ENCODE measurements at regions not wholly inside any gene's neighbourhood (a gene's known extent, or its start where the extent isn't known, plus 50 kb on each side); places are given as distances from the start of the nearest gene placed in this dataset.

DNA sequence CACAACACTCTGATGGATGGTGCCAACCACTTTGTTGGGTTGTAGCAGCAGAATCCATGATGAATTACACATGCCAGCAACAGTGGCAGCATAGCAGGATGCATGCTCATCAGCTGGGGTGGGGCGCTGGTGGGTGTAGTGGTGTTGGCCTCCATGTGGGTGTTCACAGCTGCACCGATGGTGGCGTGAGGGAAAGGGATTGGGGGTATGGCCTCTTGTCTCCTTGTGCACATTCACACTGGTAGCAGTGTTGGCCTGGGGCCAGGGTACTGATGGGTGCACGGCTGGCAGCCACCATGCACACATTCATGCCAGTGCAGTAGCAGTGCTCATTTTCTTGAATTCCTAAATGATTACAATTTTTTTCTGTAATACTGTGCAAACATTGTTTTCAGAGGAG is 2748.8 kb upstream of the PCDH20 start:
- TF ChIP-seq, protein P1, sequence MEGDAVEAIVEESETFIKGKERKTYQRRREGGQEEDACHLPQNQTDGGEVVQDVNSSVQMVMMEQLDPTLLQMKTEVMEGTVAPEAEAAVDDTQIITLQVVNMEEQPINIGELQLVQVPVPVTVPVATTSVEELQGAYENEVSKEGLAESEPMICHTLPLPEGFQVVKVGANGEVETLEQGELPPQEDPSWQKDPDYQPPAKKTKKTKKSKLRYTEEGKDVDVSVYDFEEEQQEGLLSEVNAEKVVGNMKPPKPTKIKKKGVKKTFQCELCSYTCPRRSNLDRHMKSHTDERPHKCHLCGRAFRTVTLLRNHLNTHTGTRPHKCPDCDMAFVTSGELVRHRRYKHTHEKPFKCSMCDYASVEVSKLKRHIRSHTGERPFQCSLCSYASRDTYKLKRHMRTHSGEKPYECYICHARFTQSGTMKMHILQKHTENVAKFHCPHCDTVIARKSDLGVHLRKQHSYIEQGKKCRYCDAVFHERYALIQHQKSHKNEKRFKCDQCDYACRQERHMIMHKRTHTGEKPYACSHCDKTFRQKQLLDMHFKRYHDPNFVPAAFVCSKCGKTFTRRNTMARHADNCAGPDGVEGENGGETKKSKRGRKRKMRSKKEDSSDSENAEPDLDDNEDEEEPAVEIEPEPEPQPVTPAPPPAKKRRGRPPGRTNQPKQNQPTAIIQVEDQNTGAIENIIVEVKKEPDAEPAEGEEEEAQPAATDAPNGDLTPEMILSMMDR (IDR thresholded peaks at IDR 0.05; ENCODE audit: extremely low read depth, insufficient read depth, missing control alignments), result no peak
- in situ Hi-C loops (cut with MboI; ENCODE audit: low pct_unique_long_range_greater_than_20kb, low sequenced_read_pairs, unreplicated experiment), result no loop called here
- no peak for DNase-seq (ENCODE audit: low spot score)

DNA sequence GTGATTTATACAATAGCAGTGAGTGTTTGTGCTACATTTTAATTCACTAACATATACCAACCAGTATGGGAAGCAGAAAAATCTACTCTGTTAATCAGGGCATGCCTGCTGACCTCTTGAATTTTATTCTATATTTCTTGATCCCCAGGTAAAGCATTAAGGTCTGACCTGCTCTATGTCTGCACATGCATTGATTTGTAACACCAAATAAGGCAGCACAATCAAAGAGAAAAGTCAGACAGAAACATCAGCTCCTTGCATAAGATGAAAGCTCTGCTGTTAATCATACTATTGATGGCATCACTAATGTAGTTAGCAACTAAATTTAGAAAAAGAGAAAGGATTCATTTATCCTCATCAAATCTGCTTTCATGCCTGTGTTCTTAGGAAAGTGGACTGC is 2744.8 kb upstream of the PCDH20 start:
- no peak for DNase-seq (ENCODE audit: low spot score)
- TF ChIP-seq, protein P1 (IDR thresholded peaks at IDR 0.05; ENCODE audit: extremely low read depth, insufficient read depth, missing control alignments), result no peak
- in situ Hi-C loops (cut with MboI; ENCODE audit: low pct_unique_long_range_greater_than_20kb, low sequenced_read_pairs, unreplicated experiment), result no loop called here

DNA sequence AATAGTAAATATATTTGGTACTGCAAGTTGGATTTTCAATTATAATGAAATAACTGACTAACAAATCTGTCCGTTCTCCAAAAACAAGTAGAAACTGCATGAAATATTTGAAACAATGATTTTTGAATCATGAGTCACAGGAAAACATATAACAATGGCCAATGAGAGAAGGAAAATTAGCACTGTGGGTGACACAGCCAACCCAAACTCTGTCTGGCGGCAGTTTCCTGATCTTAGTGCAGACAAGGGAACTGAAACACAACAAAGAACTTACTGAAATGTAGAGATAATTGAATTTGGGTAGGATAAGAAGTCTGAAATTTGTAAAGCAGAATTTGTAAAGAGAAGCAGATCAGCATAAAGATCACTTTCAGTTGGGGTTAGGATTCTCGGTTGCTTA is 2743.3 kb upstream of the PCDH20 start:
- in situ Hi-C loops (cut with MboI; ENCODE audit: low pct_unique_long_range_greater_than_20kb, low sequenced_read_pairs, unreplicated experiment), result no loop called here
- DNase-seq (ENCODE audit: low spot score), result no peak
- TF ChIP-seq, protein P1 (IDR thresholded peaks at IDR 0.05; ENCODE audit: extremely low read depth, insufficient read depth, missing control alignments), result no peak

DNA sequence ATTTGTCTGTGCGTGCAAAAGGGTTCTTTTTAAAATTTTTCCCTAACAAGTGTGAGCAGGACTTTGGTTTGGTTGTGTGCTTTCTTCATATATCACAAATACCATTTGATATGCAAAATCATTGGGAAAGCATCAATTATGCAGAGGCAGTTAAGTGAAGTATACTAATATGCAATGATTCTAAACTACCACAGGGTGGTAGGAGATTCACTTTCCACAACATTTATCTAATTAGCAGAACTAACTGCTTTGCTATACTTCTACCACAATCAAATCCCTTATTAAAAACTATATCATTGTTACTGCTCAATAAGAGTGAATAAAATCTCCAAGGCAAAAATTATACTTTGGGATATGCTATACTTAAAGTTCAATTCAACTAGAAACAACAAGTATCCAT is 2738.9 kb upstream of the PCDH20 start:
- TF ChIP-seq, protein P1 (IDR thresholded peaks at IDR 0.05; ENCODE audit: extremely low read depth, insufficient read depth, missing control alignments), result no peak
- in situ Hi-C loops (cut with MboI; ENCODE audit: low pct_unique_long_range_greater_than_20kb, low sequenced_read_pairs, unreplicated experiment), result no loop called here
- no peak for DNase-seq (ENCODE audit: low spot score)

DNA sequence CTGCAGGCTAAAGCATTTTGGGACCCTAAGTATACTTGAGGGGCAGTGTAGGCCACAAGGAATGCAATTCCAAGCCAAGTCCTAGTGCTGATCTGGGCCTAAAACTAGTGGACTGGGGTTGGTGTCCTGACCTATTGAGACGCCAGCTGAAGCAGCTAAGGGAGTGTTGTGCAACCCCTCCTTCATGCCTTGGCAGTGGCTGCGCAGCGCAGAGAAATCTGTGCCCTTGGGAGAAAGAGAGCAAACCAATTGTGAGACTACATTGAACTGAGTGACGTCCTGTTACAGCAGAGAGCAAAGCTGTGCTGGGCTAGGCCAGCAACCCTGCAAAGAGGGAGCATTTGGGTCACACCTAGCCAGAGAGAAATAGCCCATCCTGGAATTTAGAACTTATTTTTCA is 2715.0 kb upstream of the PCDH20 start:
- DNase-seq (ENCODE audit: low spot score), result no peak
- TF ChIP-seq, protein P1 (IDR thresholded peaks at IDR 0.05; ENCODE audit: extremely low read depth, insufficient read depth, missing control alignments), result no peak
- in situ Hi-C loops (cut with MboI; ENCODE audit: low pct_unique_long_range_greater_than_20kb, low sequenced_read_pairs, unreplicated experiment), result no loop called here

DNA sequence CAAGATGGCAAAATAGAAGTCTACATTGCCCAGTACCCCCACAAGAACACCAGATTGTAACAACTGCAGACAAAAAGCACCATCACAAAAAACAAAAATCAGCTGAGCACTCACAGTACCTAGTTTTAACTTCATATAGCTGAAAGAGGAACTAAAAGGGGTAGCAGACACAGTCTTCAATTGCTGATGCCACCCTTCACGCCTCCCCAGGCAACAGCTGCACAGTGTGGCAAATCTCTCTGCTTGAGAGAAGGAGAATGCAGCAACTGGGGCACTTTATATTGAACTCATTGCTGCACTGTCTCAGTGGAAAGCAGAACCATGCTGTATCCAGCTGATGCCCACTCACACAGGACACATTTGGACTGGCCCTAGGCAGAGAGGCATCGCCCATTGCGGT is 2714.5 kb upstream of the PCDH20 start:
- in situ Hi-C loops (cut with MboI; ENCODE audit: low pct_unique_long_range_greater_than_20kb, low sequenced_read_pairs, unreplicated experiment), result no loop called here
- DNase-seq (ENCODE audit: low spot score), result no peak
- TF ChIP-seq, protein P1 (IDR thresholded peaks at IDR 0.05; ENCODE audit: extremely low read depth, insufficient read depth, missing control alignments), result no peak

DNA sequence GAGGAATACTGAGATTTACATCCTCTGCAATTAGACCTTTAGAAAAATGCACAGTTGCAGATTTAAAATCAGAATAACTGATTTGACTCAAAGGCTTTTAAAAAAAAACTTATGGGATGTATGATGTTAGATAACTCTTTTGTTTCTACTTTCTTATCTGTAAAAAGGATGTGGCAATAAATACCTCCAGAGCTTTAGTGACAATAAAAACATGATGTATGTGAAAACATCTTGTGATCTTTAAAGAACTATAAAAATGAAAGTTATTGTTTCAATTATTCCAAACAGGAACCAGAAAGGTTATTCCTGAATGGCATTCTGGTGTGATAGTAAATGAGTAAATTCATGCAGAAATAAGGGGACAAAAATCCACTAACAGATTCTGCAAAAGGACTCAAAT is 2712.2 kb upstream of the PCDH20 start:
- TF ChIP-seq, protein P1 (IDR thresholded peaks at IDR 0.05; ENCODE audit: extremely low read depth, insufficient read depth, missing control alignments), result no peak
- DNase-seq (ENCODE audit: low spot score), result no peak
- in situ Hi-C loops (cut with MboI; ENCODE audit: low pct_unique_long_range_greater_than_20kb, low sequenced_read_pairs, unreplicated experiment), result no loop called here

All from GM13977 (cell line).